ENCODE measurements at regions not wholly inside any gene's neighbourhood (a gene's known extent, or its start where the extent isn't known, plus 50 kb on each side); places are given as distances from the start of the nearest gene placed in this dataset.
A peak's percentile ranks its signal among the peaks of the same experiment; 100 is the strongest.

GRCh38 chr10:105702211-105702610 is 1061.1 kb downstream of the SORCS3 start:
- peaks cover 6% of the 10 kb centered on the region for H3K4me1 ChIP-seq (ENCODE audit: insufficient read depth, insufficient read length)
- H3K36me3 ChIP-seq (ENCODE audit: insufficient read depth, insufficient read length, low read length): no peaks in the 10 kb centered on the region
- H3K4me3 ChIP-seq (ENCODE audit: insufficient read length, low read depth): no peak overlapping the region
- H3K9ac ChIP-seq (ENCODE audit: insufficient read length, low read depth): no peak overlapping the region
- H3K9me3 ChIP-seq (ENCODE audit: insufficient read depth, low read length): no peaks in the 10 kb centered on the region
- DNase-seq (ENCODE audit: low read depth, low spot score): no peak
- TF ChIP-seq YY1 (IDR thresholded peaks at IDR 0.05; ENCODE audit: insufficient read depth, insufficient read length) (no peak), ZNF274 (IDR thresholded peaks at IDR 0.05; ENCODE audit: low read depth, low read length) (no peak), SUZ12 (IDR thresholded peaks at IDR 0.05; ENCODE audit: extremely low read depth, insufficient read depth, insufficient read length) (no peak)
- no peaks in the 10 kb centered on the region for H3K27me3 ChIP-seq (ENCODE audit: insufficient read depth, insufficient read length)

DNA sequence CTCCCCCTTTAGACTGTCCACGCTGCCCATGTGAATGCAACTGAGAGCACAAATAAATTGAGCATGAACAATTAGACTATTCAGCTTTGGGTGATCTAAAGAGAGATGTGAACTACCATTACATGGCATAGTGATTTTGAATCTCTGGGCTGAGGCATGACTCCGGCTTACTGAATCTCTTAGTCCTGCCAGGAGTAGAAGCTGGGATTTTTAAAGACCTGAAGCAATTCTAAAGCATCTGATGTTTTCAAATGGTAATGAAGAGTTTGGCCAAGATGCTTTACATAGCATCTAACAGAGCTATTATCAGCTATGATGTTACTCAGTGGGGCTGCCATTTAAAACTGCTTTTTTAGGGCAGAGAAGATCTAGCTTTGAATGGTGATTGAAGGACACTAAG is 1059.1 kb downstream of the SORCS3 start:
- TF ChIP-seq SUZ12 (IDR thresholded peaks at IDR 0.05; ENCODE audit: extremely low read depth, insufficient read depth, insufficient read length) (no peak), YY1 (IDR thresholded peaks at IDR 0.05; ENCODE audit: insufficient read depth, insufficient read length) (no peak), ZNF274 (IDR thresholded peaks at IDR 0.05; ENCODE audit: low read depth, low read length) (no peak)
- H3K27me3 ChIP-seq (ENCODE audit: insufficient read depth, insufficient read length): no peaks in the 10 kb centered on the region
- H3K9ac ChIP-seq (ENCODE audit: insufficient read length, low read depth): no peak overlapping the region
- H3K4me1 ChIP-seq (ENCODE audit: insufficient read depth, insufficient read length): peaks cover 6% of the 10 kb centered on the region
- DNase-seq (ENCODE audit: low read depth, low spot score): peak; percentile 33
- H3K4me3 ChIP-seq (ENCODE audit: insufficient read length, low read depth): no peak overlapping the region
- no peaks in the 10 kb centered on the region for H3K9me3 ChIP-seq (ENCODE audit: insufficient read depth, low read length)
- no peaks in the 10 kb centered on the region for H3K36me3 ChIP-seq (ENCODE audit: insufficient read depth, insufficient read length, low read length)

DNA sequence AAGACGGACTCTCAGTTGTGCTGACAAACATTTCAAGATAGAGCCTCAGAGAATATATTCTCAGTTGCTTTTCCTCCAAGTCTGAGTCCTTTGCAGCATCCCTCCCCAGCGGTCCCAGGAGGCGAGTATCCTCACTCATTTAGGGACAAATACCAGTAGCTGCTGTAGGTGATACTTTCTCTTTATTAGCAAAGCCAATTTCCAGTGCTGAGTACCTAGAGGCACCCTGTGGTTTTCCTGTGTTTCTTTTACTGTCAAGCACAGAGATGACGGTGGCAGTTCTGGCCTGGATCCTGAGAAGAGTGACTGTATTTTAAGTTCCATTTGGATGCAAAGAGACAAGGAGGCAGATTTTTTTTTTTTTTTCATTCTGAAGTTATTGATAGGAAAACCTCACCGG is 1058.4 kb downstream of the SORCS3 start:
- Histone ChIP-seq H3K4me1 (ENCODE audit: insufficient read depth, insufficient read length) (peaks cover 6% of the 10 kb centered on the region), H3K4me3 (ENCODE audit: insufficient read length, low read depth) (no peak overlapping the region), H3K36me3 (ENCODE audit: insufficient read depth, insufficient read length, low read length) (no peaks in the 10 kb centered on the region), H3K27me3 (ENCODE audit: insufficient read depth, insufficient read length) (no peaks in the 10 kb centered on the region), H3K9ac (ENCODE audit: insufficient read length, low read depth) (no peak overlapping the region), H3K9me3 (ENCODE audit: insufficient read depth, low read length) (no peaks in the 10 kb centered on the region)
- no peak for TF ChIP-seq YY1 (IDR thresholded peaks at IDR 0.05; ENCODE audit: insufficient read depth, insufficient read length)
- no peak for TF ChIP-seq ZNF274 (IDR thresholded peaks at IDR 0.05; ENCODE audit: low read depth, low read length)
- no peak for TF ChIP-seq SUZ12 (IDR thresholded peaks at IDR 0.05; ENCODE audit: extremely low read depth, insufficient read depth, insufficient read length)
- no peak for DNase-seq (ENCODE audit: low read depth, low spot score)

DNA sequence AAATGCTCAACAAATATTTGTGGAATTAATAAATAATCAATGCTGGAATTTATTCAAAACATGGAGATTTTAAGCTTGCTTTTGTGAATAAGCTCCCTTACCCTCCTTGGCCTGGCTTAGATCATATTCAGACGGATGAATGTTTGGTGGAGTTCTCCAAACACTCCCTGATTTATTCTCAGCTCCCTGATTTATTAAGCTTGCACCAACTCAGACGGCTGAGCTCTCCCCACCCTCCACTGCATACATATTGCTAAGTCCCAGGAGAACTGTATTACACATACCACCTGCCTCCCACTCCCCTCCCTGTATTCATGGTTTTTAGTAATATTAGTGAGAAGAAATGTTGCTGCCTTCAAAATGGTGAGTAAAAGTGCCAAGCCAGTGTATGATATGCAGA is 1057.5 kb downstream of the SORCS3 start:
- peaks cover 6% of the 10 kb centered on the region for H3K4me1 ChIP-seq (ENCODE audit: insufficient read depth, insufficient read length)
- H3K9ac ChIP-seq (ENCODE audit: insufficient read length, low read depth): no peak overlapping the region
- H3K36me3 ChIP-seq (ENCODE audit: insufficient read depth, insufficient read length, low read length): no peaks in the 10 kb centered on the region
- H3K27me3 ChIP-seq (ENCODE audit: insufficient read depth, insufficient read length): no peaks in the 10 kb centered on the region
- no peak overlapping the region for H3K4me3 ChIP-seq (ENCODE audit: insufficient read length, low read depth)
- TF ChIP-seq YY1 (IDR thresholded peaks at IDR 0.05; ENCODE audit: insufficient read depth, insufficient read length) (no peak), SUZ12 (IDR thresholded peaks at IDR 0.05; ENCODE audit: extremely low read depth, insufficient read depth, insufficient read length) (no peak), ZNF274 (IDR thresholded peaks at IDR 0.05; ENCODE audit: low read depth, low read length) (no peak)
- no peak for DNase-seq (ENCODE audit: low read depth, low spot score)
- no peaks in the 10 kb centered on the region for H3K9me3 ChIP-seq (ENCODE audit: insufficient read depth, low read length)

GRCh38 chr10:105697290-105697780 is 1056.2 kb downstream of the SORCS3 start:
- Histone ChIP-seq H3K9ac (ENCODE audit: insufficient read length, low read depth) (no peak overlapping the region), H3K4me3 (ENCODE audit: insufficient read length, low read depth) (no peak overlapping the region), H3K9me3 (ENCODE audit: insufficient read depth, low read length) (no peaks in the 10 kb centered on the region), H3K4me1 (ENCODE audit: insufficient read depth, insufficient read length) (peaks cover 6% of the 10 kb centered on the region), H3K27me3 (ENCODE audit: insufficient read depth, insufficient read length) (no peaks in the 10 kb centered on the region), H3K36me3 (ENCODE audit: insufficient read depth, insufficient read length, low read length) (no peaks in the 10 kb centered on the region)
- no peak for DNase-seq (ENCODE audit: low read depth, low spot score)
- TF ChIP-seq YY1 (IDR thresholded peaks at IDR 0.05; ENCODE audit: insufficient read depth, insufficient read length): no peak
- no peak for TF ChIP-seq SUZ12 (IDR thresholded peaks at IDR 0.05; ENCODE audit: extremely low read depth, insufficient read depth, insufficient read length)
- no peak for TF ChIP-seq ZNF274 (IDR thresholded peaks at IDR 0.05; ENCODE audit: low read depth, low read length)

GRCh38 chr10:105691811-105692210 is 1050.7 kb downstream of the SORCS3 start:
- H3K9ac ChIP-seq (ENCODE audit: insufficient read length, low read depth): no peak overlapping the region
- peak; percentile 40 for DNase-seq (ENCODE audit: low read depth, low spot score)
- TF ChIP-seq YY1 (IDR thresholded peaks at IDR 0.05; ENCODE audit: insufficient read depth, insufficient read length): no peak
- TF ChIP-seq SUZ12 (IDR thresholded peaks at IDR 0.05; ENCODE audit: extremely low read depth, insufficient read depth, insufficient read length): no peak
- TF ChIP-seq ZNF274 (IDR thresholded peaks at IDR 0.05; ENCODE audit: low read depth, low read length): no peak

DNA sequence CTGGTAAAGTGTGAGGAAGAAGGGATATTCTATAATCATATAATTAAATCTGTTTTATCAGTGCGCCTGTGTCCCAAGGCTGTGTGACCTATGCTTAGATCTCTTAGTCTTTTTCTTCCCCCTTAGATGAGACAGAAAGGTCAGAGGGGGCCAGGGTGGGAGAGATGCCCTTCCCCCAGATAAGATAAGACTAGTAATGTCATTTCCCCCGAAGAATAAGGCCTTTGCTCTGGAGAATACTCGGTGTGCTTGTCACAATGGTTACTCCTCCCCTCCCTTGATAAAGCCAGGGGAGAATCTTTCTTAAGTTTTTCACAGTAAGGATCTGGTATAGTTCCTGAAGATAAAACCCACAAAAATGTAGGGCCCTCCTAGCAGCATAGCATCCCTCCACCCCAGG is 1041.8 kb downstream of the SORCS3 start:
- H3K9me3 ChIP-seq (ENCODE audit: insufficient read depth, low read length): no peaks in the 10 kb centered on the region

More at GRCh38 chr10:105691811-105692210, 1050.7 kb downstream of the SORCS3 start:
- Histone ChIP-seq H3K4me3 (ENCODE audit: insufficient read length, low read depth) (no peak overlapping the region), H3K36me3 (ENCODE audit: insufficient read depth, insufficient read length, low read length) (no peaks in the 10 kb centered on the region), H3K9me3 (ENCODE audit: insufficient read depth, low read length) (no peaks in the 10 kb centered on the region), H3K4me1 (ENCODE audit: insufficient read depth, insufficient read length) (no peaks in the 10 kb centered on the region), H3K27me3 (ENCODE audit: insufficient read depth, insufficient read length) (no peaks in the 10 kb centered on the region)

More for the DNA sequence above, 1041.8 kb downstream of the SORCS3 start:
- Histone ChIP-seq H3K4me1 (ENCODE audit: insufficient read depth, insufficient read length) (no peaks in the 10 kb centered on the region), H3K9ac (ENCODE audit: insufficient read length, low read depth) (no peak overlapping the region), H3K27me3 (ENCODE audit: insufficient read depth, insufficient read length) (no peaks in the 10 kb centered on the region), H3K36me3 (ENCODE audit: insufficient read depth, insufficient read length, low read length) (no peaks in the 10 kb centered on the region), H3K4me3 (ENCODE audit: insufficient read length, low read depth) (no peak overlapping the region)
- TF ChIP-seq ZNF274 (IDR thresholded peaks at IDR 0.05; ENCODE audit: low read depth, low read length) (no peak), SUZ12 (IDR thresholded peaks at IDR 0.05; ENCODE audit: extremely low read depth, insufficient read depth, insufficient read length) (no peak), YY1 (IDR thresholded peaks at IDR 0.05; ENCODE audit: insufficient read depth, insufficient read length) (no peak)
- DNase-seq (ENCODE audit: low read depth, low spot score): no peak

All from NT2/D1 (cell line).